ENCODE measurements at regions not wholly inside any gene's neighbourhood (a gene's known extent, or its start where the extent isn't known, plus 50 kb on each side); places are given as distances from the start of the nearest gene placed in this dataset.

- ChIA-PET POLR2A (ENCODE audit: unreplicated experiment) (no interaction called here), CTCF (no interaction called here)
- intact Hi-C loops (cut with micrococcal nuclease): no loop called here
These were observed 432.5 kb upstream of the C9orf72 start for GRCh38 chr9:28005779-28006178.

More at GRCh38 chr9:28005779-28006178, 432.5 kb upstream of the C9orf72 start:
- no peak overlapping the region for H4K91ac ChIP-seq (ENCODE audit: insufficient read depth, low read depth, low read length)
- H4K20me1 ChIP-seq (ENCODE audit: insufficient read depth, low read length): no peaks in the 10 kb centered on the region
- H3K9ac ChIP-seq (ENCODE audit: low read depth, low read length): no peak overlapping the region
- no peak overlapping the region for H3K56ac ChIP-seq (ENCODE audit: extremely low read depth, insufficient read depth, low read length)
- no peaks in the 10 kb centered on the region for H3K36me3 ChIP-seq (ENCODE audit: control insufficient read depth, insufficient read depth, low read length)
- H3K79me1 ChIP-seq (ENCODE audit: low read depth in 1 of 2, low read length in 2 of 2): no peaks in the 10 kb centered on the region
- no peak overlapping the region for H2BK15ac ChIP-seq (ENCODE audit: low read depth, low read length)
- H2AFZ ChIP-seq (replicated peaks; ENCODE audit: low read length, poor library complexity): no peak overlapping the region
- H2BK120ac ChIP-seq (ENCODE audit: low read depth, low read length): no peak overlapping the region
- H4K8ac ChIP-seq (ENCODE audit: low read depth in 2 of 2, low read length in 2 of 2): no peak overlapping the region
- H2BK5ac ChIP-seq (ENCODE audit: low read depth, low read length, poor library complexity, severe bottlenecking): no peak overlapping the region
- no peak overlapping the region for H3K27ac ChIP-seq (ENCODE audit: insufficient read depth, low read length)
- H3K18ac ChIP-seq (ENCODE audit: low read depth, low read length): no peak overlapping the region
- no peaks in the 10 kb centered on the region for H3K27me3 ChIP-seq (ENCODE audit: control insufficient read depth, insufficient read depth, low read length)
- in situ Hi-C loops (cut with MboI; ENCODE audit: low sequenced_read_pairs): loop anchor here (10.0 kb wide), 1 partner anchor 61 kb away; no protein-coding TSS in a partner anchor
- H3K23ac ChIP-seq (ENCODE audit: low read depth, low read length): no peak overlapping the region
- BruUV-seq (replicated peaks): no TSS peak
- dilution Hi-C loops (cut with HindIII; ENCODE audit: low sequenced_read_pairs, unreplicated experiment): no loop called here
- TF ChIP-seq, protein P1, sequence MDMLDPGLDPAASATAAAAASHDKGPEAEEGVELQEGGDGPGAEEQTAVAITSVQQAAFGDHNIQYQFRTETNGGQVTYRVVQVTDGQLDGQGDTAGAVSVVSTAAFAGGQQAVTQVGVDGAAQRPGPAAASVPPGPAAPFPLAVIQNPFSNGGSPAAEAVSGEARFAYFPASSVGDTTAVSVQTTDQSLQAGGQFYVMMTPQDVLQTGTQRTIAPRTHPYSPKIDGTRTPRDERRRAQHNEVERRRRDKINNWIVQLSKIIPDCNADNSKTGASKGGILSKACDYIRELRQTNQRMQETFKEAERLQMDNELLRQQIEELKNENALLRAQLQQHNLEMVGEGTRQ (IDR thresholded peaks at IDR 0.05; ENCODE audit: low read depth, low read length): no peak
- TF ChIP-seq MAZ (IDR thresholded peaks at IDR 0.05; ENCODE audit: borderline replicate concordance, low read depth, low read length) (no peak), ELK1 (IDR thresholded peaks at IDR 0.05; ENCODE audit: borderline replicate concordance, low read depth, low read length) (no peak), MXI1 (IDR thresholded peaks at IDR 0.05; ENCODE audit: borderline replicate concordance, low read depth, low read length) (no peak), CTCF (conservative IDR thresholded peaks at IDR 0.05; ENCODE audit: low read depth, low read length) (no peak), FOS (IDR thresholded peaks at IDR 0.05; ENCODE audit: low read depth, low read length) (no peak), RAD21 (IDR thresholded peaks at IDR 0.05; ENCODE audit: low read length) (no peak), RCOR1 (IDR thresholded peaks at IDR 0.05; ENCODE audit: insufficient replicate concordance, low read length) (no peak), MAFK (IDR thresholded peaks at IDR 0.05; ENCODE audit: low read depth, low read length) (no peak), BHLHE40 (IDR thresholded peaks at IDR 0.05; ENCODE audit: low read depth, low read length) (no peak), SMC3 (IDR thresholded peaks at IDR 0.05; ENCODE audit: low read depth, low read length) (no peak), CHD1 (IDR thresholded peaks at IDR 0.05; ENCODE audit: low read depth, low read length) (no peak), NFE2L2 (IDR thresholded peaks at IDR 0.05; ENCODE audit: low read depth, low read length) (no peak), CEBPB (IDR thresholded peaks at IDR 0.05; ENCODE audit: low read depth, low read length) (no peak), RFX5 (IDR thresholded peaks at IDR 0.05; ENCODE audit: low read depth, low read length) (no peak), POLR2A (IDR thresholded peaks at IDR 0.05; ENCODE audit: low read depth, low read length) (no peak)
- DNase-seq: no peak
- no peaks in the 10 kb centered on the region for H3K9me1 ChIP-seq (ENCODE audit: insufficient read depth, low read length)
- no peak overlapping the region for H2AK9ac ChIP-seq (replicated peaks; ENCODE audit: low read depth, low read length, poor library complexity)
- no peaks in the 10 kb centered on the region for H3K4me1 ChIP-seq (ENCODE audit: control insufficient read depth, insufficient read depth, low read length)
- H3K14ac ChIP-seq (replicated peaks; ENCODE audit: low read depth, low read length): no peak overlapping the region
- ATAC-seq (ENCODE audit: low read depth): no peak
- H3K4ac ChIP-seq (ENCODE audit: low read depth, low read length): no peak overlapping the region
- no peaks in the 10 kb centered on the region for H3K9me3 ChIP-seq (ENCODE audit: control insufficient read depth, insufficient read depth, low read length)
- no peak overlapping the region for H2BK20ac ChIP-seq (ENCODE audit: low read depth, low read length)
- H4K5ac ChIP-seq (ENCODE audit: low read depth, low read length): no peak overlapping the region
- H3K4me3 ChIP-seq (ENCODE audit: insufficient read depth, low read depth, low read length): no peak overlapping the region
- H2AK5ac ChIP-seq (ENCODE audit: low read depth, low read length): no peak overlapping the region
- no CpG with 5 or more reads among the region's 1 CpG for WGBS, 2 experiments (ENCODE audit: extremely low coverage in 2 of 2, insufficient read length in 1 of 2)
- no peak overlapping the region for H3K4me2 ChIP-seq (ENCODE audit: low read depth, low read length)
